Sigmoid colon (tissue), 6 donors: ENCODE measurements at regions not wholly inside any gene's neighbourhood (a gene's known extent, or its start where the extent isn't known, plus 50 kb on each side); places are given as distances from the start of the nearest gene placed in this dataset.

Source experiments
- DNase-seq: peaks from one replicate; pipeline ENCODE4 v3.0.0-alpha.2; 2019
- H3K27ac ChIP-seq, 4 donors: fragments of 200-600 bp; sonication (generic); one replicate each; pipeline ENCODE4 v1.5.1; 2016 to 2019; ENCODE audit warnings: mild to moderate bottlenecking in 1 of 4
- H3K27me3 ChIP-seq, 3 donors: fragments of 200-600 bp; sonication (generic); one replicate each; pipeline ENCODE4 v1.5.1; 2019; ENCODE audit warnings: mild to moderate bottlenecking in 1 of 3
- H3K36me3 ChIP-seq, 4 donors: fragments of 200-600 bp; sonication (generic); one replicate each; pipeline ENCODE4 v1.5.1; 2016 to 2019
- H3K4me1 ChIP-seq, 4 donors: fragments of 200-600 bp; sonication (generic); one replicate each; pipeline ENCODE4 v1.5.1; 2017 to 2019
- H3K4me3 ChIP-seq, 4 donors: fragments of 200-600 bp; sonication (generic); one replicate each; pipeline ENCODE4 v1.5.1; 2017 to 2019; ENCODE audit warnings: mild to moderate bottlenecking in 2 of 4, moderate library complexity in 1 of 4
- H3K9me3 ChIP-seq, 4 donors: fragments of 200-600 bp in 3 of 4; sonication (generic) in 3 of 4; one replicate each; pipeline versions ENCODE4 v1.5.1 to v1.6.1; 2013 to 2019
- EP300 ChIP-seq, 4 donors: sonication (generic); formaldehyde crosslinking; IDR thresholded peaks; one replicate each; pipeline ENCODE4 v1.6.1; 2017; ENCODE audit warnings: antibody characterized with exemption in 4 of 4
- POLR2A ChIP-seq, 2 donors: fragments of 450-650 bp; IDR thresholded peaks; one replicate each; pipeline ENCODE4 v1.6.1; 2016; ENCODE audit warnings: antibody characterized with exemption in 2 of 2, mild to moderate bottlenecking in 2 of 2, moderate library complexity in 2 of 2
- POLR2AphosphoS5 ChIP-seq, 4 donors: sonication (generic); formaldehyde crosslinking; IDR thresholded peaks; one replicate each; pipeline ENCODE4 v1.6.1; 2017; ENCODE audit warnings: antibody characterized with exemption in 4 of 4
- WGBS, 2 donors: extraction: QIAGEN DNeasy Blood & Tissue Kit; methylation state at CpG; one replicate each; pipeline ENCODE4 v1.1.7; 2013; 5-methylcytosine and 5-hydroxymethylcytosine counted together
- intact Hi-C: fragments of 100-400 bp; cut with DNase I; formaldehyde crosslinking; loops from one replicate; pipeline ENCODE4 v1.15.1; 2023
- TF ChIP-seq, protein P1 (sequence below), 4 experiments: fragments of 450-650 bp in 3 of 4; fragments of 200-600 bp in 1 of 4; IDR thresholded peaks; one replicate each; pipeline ENCODE4 v1.5.1; 2016 to 2019; ENCODE audit warnings: antibody characterized with exemption in 4 of 4, mild to moderate bottlenecking in 3 of 4, moderate library complexity in 2 of 4
- donor health status: healthy with polysubstance abuse.
- donor health status: healthy.

DNA sequence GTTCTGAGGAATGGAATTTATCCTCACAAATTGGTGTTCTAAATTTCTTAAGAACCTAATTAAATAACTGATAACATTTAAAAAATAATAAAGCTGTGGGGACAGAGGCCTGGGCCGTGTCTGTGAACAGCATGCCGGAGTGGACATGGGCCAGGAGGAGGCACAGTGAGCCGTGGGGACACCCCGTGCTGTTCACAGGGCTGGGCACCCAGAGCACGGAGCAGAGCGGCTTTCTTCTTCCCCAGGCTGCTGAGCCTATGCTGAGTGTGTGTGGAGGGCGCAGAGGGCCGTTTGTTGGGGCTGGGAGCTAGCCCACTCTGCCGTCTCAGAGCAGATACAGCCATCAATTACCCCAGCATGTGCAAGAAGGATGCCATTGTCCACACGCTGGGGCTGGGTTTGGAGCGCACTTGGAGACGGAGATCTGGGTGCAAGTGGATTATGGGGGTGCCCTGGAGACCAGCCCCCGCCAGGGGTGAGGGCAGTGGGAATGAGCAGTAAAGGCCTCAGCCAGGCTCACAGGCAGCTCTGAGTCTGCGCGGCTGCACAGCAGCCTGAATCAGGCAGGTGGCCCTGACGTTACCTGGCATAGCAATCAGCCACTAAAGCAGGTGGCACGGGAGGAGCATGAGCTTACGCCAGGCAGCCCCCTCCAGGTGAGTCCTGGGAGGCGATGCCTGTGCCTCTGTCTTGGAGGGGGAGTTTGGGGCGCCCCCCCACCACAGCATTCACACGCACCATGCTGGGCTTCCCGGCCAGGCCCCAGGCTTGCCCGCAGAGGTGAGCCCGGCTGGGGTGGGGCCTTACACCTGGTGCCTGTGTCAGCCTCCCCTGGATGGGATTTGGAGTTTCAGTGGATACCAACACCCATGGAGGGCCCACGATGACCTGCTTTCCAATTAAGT, 52.1 kb upstream of the SLC66A3 start:
- Histone ChIP-seq H3K27ac (no peak overlapping the region), H3K9me3 (no peaks in the 10 kb centered on the region), H3K36me3 (no peaks in the 10 kb centered on the region), H3K27me3 (peaks cover 0 to 5% (median 0%) of the 10 kb centered on the region in 3 donors), H3K4me3 (no peak overlapping the region), H3K4me1 (no peaks in the 10 kb centered on the region)
- DNase-seq: no peak
- TF ChIP-seq, protein P1, sequence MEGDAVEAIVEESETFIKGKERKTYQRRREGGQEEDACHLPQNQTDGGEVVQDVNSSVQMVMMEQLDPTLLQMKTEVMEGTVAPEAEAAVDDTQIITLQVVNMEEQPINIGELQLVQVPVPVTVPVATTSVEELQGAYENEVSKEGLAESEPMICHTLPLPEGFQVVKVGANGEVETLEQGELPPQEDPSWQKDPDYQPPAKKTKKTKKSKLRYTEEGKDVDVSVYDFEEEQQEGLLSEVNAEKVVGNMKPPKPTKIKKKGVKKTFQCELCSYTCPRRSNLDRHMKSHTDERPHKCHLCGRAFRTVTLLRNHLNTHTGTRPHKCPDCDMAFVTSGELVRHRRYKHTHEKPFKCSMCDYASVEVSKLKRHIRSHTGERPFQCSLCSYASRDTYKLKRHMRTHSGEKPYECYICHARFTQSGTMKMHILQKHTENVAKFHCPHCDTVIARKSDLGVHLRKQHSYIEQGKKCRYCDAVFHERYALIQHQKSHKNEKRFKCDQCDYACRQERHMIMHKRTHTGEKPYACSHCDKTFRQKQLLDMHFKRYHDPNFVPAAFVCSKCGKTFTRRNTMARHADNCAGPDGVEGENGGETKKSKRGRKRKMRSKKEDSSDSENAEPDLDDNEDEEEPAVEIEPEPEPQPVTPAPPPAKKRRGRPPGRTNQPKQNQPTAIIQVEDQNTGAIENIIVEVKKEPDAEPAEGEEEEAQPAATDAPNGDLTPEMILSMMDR (IDR thresholded peaks at IDR 0.05): no peak
- TF ChIP-seq EP300 (IDR thresholded peaks at IDR 0.05): no peak
- TF ChIP-seq POLR2AphosphoS5 (IDR thresholded peaks at IDR 0.05): no peak
- no peak for TF ChIP-seq POLR2A (IDR thresholded peaks at IDR 0.05)
- intact Hi-C loops: no loop called here
- WGBS, 2 donors: 83 to 84% methylated on average over 25 of the region's 25 CpGs

DNA sequence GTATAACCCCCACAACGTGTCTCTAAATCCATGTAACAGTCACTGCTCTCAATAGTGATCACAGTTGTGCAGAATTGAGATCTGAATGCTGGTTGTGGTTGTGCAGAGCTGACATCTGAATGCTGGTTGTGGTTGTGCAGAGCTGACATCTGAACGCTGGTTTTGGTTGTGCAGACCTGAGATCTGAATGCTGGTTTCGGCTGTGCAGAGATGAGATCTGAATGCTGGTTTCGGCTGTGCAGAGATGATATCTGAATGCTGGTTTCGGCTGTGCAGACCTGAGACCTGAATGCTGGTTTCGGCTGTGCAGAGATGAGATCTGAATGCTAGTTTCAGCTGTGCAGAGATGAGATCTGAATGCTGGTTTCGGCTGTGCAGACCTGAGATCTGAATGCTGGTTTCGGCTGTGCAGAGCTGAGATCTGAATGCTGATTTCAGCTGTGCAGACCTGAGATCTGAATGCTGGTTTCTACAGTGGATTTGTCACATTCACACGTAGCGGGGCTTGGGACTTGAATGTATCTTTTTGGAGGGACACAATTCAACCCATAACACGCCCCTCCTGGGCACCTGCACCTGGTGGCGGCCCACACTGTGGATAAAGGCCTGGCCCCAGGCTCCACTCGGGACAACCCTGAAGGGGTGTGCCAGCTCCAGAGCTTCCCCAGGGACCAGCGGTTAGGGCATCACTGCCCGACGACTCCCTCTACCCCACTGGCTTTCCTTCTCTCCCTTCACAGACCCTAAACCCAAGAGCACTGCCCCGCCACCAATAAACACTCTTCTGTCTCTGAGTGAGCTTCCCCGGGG, 51.1 kb upstream of the SLC66A3 start:
- Histone ChIP-seq H3K4me1 (no peaks in the 10 kb centered on the region), H3K9me3 (no peaks in the 10 kb centered on the region), H3K36me3 (no peaks in the 10 kb centered on the region), H3K27ac (no peak overlapping the region), H3K27me3 (peaks cover 0 to 5% (median 0%) of the 10 kb centered on the region in 3 donors), H3K4me3 (no peak overlapping the region)
- 82 to 83% methylated on average over 18 of the region's 18 CpGs for WGBS, 2 donors
- DNase-seq: no peak
- intact Hi-C loops: no loop called here
- no peak for TF ChIP-seq EP300 (IDR thresholded peaks at IDR 0.05)
- TF ChIP-seq, protein P1 (IDR thresholded peaks at IDR 0.05): no peak
- no peak for TF ChIP-seq POLR2AphosphoS5 (IDR thresholded peaks at IDR 0.05)
- TF ChIP-seq POLR2A (IDR thresholded peaks at IDR 0.05): no peak

DNA sequence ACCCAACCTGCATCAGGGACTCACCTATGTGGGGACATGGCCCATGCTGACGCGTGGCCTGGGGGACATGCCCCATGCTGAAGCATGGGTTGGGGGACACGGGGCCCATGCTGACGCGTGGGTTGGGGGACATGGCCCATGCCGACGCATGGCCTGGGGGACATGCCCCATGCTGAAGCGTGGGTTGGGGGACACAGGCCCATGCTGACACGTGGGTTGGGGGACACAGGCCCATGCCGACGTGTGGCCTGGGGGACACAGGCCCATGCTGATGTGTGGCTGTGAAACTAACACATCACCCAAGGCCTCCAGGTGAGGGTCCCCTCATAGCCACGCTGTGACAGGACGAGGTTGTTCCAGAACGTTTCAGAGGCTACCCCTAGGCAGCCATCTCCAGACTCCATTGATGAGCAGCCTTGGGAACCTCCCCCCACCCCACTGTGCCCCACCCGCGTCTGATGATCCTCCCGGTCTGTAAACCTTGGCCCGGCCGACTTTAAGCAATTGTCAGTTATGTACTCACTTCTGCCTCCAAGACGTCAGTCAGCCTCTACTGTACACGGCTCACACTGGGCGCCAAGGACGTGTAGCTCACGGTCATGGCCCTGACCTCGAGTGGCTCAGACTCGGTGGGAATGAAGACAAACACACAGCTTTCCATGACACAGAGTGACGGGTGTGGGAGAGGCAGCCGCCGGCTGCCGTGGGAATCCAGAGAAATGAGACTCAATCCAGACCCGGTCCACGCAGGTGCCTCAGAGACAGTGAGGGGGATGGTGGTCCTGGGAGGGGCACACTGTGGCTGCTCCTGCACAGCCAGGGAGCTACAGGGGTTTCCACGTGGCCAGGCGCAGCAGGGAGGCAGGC, 50.2 kb upstream of the SLC66A3 start:
- DNase-seq: no peak
- Histone ChIP-seq H3K4me3 (no peak overlapping the region), H3K27ac (no peak overlapping the region), H3K9me3 (no peaks in the 10 kb centered on the region), H3K4me1 (no peaks in the 10 kb centered on the region), H3K36me3 (no peaks in the 10 kb centered on the region), H3K27me3 (peaks cover 0 to 5% (median 0%) of the 10 kb centered on the region in 3 donors)
- no peak for TF ChIP-seq POLR2AphosphoS5 (IDR thresholded peaks at IDR 0.05)
- TF ChIP-seq POLR2A (IDR thresholded peaks at IDR 0.05): no peak
- no peak for TF ChIP-seq EP300 (IDR thresholded peaks at IDR 0.05)
- TF ChIP-seq, protein P1 (IDR thresholded peaks at IDR 0.05): no peak
- intact Hi-C loops: no loop called here
- WGBS, 2 donors: 81 to 90% methylated on average over 34 of the region's 34 CpGs
